HG03354 (cell line): ENCODE measurements at regions not wholly inside any gene's neighbourhood (a gene's known extent, or its start where the extent isn't known, plus 50 kb on each side); places are given as distances from the start of the nearest gene placed in this dataset.

Source experiments
- ATAC-seq: cut with Tn5 transposase; IDR thresholded peaks from one replicate; pipeline ENCODE4 v1.9.1; 2021; ENCODE audit warnings: mild to moderate bottlenecking; ENCODE audit not compliant: unreplicated experiment, poor library complexity, severe bottlenecking

DNA sequence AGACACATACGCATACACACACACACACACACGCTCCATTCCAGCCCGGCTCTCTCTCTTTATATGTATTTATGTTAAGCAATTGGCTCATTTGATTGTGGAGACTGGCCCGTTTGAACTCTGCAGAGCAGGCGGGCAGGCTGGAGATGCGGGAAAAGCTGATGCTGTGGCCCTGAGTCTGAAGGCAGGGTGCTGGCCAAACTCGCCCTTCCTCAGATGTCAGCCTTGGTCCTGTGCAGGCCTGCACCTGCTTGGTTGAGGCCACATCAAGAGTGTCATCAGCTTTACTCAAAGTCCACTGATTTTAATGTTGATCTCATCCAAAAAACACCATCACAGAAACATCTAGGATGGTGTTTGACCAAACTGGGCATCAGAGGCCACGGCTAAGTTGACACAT lies 569.3 kb downstream of the TBC1D22A start:
- ATAC-seq, result no peak

DNA sequence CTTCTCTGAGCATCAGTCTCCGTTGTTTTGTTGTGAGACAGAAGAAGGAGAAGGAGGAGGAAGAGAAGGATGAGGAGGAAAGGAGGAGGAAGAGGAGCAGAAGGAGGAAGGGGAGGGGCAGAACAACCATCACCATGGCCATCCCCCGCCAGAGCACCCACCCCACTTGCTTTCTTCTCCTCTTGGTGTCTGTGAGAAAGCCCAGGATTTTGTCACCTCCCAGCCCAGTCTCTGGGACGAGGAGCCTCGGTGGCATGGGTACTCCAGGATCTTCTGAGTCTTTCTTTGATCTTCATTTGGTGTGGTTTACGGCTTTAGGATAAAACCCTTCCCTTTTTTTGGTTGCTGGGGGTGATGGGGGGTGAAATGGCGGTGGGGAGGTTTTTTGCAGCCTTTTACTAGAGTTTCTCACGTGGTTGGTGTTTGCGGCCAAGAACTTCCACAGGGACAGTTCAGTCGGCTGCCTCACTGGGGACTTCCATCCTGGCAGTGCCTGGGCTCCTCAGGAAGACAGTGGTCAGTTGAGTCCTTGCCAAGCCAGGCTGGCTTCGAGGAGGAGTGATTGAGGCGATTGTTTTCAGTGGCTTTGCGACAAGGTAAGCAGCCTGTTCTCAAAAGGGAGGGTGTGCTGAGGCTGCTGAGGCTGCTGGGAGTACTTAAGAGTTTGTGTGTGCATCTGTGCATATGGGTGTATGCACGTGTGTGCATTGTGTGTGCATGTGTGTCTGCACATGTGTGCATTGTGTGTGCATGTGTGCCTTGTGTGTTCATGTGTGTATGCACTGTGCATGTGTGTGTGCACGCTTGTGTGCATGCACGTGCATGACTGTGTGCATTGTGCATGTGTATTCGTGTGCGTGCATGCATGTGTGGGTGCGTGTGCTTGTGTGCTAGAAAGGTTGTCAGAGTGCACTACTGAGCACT lies 567.5 kb downstream of the TBC1D22A start:
- no peak for ATAC-seq

DNA sequence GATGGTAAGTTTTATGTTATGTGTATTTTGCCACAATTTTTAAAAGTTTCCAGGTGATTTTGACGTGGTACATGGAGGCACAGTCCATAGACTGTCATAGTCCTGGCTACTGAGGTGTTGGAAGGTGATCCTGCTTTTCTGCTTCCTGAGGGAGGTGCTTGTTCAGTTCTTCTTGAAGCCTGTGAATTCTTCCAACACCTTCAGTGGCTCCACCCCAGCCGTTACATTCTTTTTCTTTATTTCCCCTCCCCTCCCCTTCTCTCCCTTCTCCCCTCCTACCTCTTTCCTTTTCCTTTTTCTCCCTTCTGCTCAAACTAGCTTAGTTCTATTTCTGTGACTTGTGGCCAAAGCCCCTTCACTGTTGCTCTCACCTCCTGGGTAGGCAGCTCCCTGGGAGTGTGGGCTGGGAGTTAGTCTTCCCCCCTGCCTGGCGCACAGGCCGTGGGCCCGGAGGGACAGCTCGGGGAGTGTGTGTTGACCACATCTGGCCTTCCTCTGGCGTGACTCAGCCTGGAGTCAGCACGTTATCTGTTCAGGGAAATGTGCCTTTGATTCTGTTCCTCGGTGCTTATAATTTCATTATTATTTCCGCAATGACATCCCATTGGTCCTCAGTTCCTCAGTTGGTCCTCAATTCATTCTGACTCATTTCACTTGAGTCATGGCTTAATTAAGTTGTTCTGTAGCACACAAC lies 566.2 kb downstream of the TBC1D22A start:
- ATAC-seq, result no peak

DNA sequence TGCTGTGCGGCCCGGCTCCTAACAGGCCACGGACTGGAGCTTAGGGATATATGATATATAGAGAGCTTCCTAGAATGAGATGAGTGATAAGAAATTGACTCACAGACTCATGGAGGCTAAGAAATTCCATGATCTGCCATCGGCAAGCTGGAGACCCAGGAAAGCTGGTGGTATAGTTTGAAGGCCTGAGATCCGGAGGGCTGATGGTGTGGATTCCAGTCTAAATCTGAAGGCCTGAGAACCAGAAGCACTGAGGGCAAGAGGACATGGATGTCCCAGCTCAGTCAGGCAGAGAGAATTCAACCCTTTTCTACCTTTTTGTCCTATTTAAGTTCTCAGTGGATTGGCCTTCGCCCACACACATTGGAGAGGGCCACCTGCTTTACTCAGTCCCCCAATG lies 564.8 kb downstream of the TBC1D22A start:
- no peak for ATAC-seq

DNA sequence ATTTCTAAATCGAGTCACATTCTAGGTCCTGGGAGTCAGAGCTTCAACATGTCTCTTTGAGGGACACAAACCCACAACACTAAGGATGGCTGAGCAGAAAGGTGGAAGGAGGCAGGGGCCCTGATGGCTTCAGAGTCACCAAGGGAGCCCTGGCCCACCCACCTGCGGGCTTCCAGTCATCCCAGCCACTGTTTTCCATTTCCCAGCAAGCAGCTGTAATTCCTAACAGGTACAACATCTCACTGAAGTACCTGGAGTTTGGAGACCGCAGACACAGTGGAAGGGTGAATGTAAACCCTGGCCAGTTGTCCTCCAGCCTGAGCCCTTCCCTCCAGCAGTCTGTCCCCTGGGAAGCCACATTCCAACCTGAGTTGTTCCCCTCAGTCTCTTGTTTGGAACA lies 562.8 kb downstream of the TBC1D22A start:
- no peak for ATAC-seq

DNA sequence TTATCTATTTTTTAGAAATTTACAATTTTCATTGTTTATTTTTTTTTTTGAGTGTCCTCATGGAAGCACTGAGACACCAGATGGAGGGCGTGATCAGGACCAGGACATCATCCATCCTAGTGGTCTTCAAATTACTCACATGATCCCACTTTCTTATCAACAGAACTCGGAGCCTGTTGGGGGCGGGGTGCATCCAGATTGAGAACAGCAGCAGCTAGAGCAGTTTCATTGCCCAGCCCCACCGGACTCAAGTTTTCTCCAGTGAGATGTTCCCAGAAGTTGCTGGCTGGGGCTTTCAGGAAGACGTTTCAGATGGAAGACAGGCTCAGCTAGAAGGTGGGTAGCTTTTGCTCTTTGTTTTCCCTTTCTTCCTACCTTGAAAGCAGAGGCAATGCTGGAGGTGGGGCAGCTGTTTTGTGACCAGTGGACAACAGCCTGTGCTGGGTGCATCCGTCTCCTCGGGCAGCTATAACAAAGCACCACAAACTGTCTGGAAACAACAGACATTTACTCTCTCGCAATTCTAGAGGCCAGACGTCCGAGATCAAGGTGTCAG lies 562.1 kb downstream of the TBC1D22A start:
- ATAC-seq, result no peak

DNA sequence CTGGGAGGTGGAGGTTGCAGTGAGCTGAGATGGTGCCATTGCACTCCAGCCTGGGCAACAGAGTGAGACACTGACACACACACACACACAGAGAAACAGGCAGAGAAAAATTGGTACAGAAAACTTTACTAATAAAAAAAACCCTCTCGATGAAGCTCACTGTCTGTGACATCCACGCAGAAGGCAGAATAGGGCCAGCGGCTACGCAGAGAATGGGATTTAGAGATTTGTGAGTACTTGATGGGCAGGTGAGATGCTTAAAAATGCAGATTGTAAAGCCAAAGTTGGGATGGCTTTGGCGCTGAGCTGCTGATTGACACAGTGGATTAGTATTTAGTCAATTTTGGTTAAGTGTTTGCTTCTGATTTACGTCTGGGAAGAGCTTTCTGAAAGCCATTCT lies 561.1 kb downstream of the TBC1D22A start:
- ATAC-seq, result no peak

DNA sequence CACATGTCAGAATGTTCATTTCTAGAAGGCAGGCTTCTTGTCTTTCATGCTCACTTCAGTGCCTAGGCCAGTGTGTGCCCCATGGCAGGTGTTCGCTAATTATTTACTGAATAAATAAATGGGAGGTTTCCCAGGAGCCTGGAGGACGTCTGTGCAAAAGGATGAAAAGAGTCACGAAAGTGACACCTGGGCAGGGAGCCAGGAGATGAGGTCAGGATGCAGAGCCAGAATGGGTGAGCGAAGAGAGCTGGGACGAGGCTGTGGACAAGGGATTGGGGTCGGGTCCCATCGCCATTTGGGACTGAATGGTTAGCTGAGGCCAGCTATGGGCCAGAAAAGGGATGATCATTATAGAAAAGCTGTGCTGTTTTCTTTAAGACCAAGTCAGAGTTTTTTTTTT lies 560.4 kb downstream of the TBC1D22A start:
- no peak for ATAC-seq

DNA sequence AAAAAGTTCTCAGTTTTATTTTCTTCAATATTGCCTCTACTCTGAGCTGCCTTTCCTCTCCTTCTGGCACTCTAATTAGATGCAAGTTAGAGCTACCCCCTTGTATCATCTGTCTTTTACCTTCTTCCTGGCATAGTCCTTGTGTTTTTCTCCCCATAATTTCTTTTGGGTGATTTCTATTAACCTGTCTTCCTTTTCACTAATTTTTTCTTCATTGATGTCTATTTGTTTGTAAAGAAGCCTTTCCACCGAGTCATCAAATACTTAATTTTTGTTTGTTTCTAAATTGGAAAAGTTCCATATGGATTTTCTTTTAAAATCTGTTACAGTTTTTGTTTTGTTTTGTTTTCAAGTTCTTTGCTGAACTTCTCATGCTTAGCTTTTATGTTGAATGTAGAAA lies 558.1 kb downstream of the TBC1D22A start:
- no peak for ATAC-seq

DNA sequence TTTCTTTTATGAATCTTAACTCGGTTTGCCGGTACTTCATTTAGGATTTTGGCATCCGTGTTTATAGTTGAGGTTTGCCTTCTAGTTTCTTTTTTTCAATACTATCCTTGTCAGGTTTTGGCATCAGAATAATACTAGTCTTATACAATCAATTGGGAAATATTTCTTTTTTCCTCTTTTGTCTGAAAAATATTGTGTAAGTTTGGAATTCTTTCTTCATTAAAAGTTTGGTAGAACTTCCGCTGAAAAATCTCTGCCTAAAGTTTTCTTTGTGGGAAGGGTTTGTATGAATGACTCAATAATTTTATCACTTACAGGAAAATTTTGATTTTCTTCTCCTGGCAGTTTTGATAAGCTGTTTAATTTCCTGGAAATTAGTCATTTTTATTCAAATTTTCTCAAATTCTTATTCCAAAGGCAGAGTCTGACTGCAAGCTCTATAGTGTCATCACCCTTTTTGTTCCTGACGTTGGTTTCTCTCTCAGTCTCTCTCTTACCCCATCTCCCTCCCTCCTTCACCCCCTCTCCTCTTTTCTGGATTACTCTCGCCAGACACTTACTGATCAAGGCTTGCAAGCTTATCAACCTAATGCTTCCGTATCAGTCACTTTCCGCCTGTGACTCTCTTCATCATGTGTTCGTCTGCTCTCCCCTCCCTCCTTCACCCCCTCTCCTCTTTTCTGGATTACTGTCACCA lies 555.7 kb downstream of the TBC1D22A start:
- ATAC-seq, result no peak

DNA sequence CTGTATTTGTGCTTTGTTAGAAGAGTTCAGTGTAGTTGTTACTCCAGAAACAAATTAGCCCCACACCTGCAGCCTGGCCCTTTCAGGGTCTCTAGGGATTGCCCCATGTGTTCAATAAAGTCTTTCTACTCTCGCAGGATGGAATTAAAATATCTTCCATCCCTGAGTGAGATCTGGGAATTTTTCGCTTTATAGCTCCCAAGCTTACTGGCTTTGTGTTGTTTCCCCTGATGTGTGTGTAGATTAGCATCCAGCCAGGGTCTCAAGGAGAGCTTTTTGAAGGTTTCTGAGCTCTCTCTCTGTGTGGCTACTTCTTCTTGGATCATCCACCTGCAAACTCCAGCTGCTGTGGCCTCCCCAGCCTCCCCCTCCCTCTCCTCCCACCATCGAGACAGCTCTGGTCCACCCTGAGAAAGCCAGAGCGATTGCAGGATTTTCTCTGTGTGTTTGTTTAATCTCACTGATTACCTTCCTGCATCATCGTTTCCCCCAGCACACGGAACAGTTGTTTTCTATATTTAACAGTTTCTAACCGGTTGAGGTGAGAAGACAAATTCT lies 553.5 kb downstream of the TBC1D22A start:
- ATAC-seq, result no peak

DNA sequence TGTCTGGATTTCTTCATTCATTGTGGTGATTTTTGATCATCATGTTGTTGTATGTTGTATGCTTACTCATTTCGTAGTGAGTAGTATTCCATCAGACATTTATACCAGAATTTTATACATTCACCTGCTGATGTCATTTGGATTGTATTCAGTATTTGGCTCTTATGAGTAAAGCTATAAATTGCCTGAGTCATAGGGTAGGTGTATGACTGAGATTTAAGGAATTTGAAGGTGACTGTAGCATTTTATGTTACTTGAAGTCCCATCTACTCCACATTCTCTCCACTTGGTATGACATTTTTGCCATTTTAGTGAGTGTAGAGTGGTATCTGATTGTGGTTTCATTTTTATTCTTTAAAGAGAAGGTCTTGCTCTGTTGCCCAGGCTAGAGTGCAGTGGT lies 548.2 kb downstream of the TBC1D22A start:
- no peak for ATAC-seq

DNA sequence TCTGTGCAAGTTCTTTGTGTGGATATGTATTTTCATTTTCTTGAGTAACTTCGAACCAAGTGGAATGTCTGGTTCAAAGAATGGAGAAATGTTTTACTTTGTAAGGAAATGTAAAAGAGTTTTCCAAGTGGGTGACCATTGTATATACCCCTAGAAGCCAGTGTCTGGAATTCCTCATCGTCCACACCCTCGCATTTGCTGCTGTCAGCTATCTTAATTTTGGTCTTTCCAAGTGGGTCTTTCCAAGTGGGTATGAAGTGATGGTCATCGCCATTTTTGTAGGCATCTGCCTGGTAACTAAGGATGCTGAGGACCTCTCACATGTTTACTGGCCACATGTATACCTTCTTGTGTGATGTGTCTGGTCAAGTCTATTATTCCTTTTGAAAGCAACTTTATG lies 547.5 kb downstream of the TBC1D22A start:
- ATAC-seq, result no peak

DNA sequence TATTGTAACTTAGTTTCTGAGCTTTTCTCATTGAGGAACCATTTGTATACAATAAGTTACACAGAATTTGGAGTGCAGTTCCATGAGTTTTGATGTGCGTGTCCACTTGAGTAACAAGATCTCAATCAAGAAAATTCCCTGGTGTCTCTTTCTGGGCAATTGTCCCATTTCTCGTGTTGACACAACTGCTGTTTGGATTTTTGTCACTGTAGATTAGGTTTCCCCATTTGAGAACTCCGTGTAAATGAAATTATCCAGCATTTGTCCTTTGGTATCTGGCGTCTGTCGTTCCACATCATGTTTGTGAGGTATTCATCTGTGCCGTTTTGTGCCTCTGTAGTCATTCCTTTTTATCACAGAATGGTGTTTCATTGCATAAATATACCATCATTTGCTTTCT lies 547.0 kb downstream of the TBC1D22A start:
- no peak for ATAC-seq

DNA sequence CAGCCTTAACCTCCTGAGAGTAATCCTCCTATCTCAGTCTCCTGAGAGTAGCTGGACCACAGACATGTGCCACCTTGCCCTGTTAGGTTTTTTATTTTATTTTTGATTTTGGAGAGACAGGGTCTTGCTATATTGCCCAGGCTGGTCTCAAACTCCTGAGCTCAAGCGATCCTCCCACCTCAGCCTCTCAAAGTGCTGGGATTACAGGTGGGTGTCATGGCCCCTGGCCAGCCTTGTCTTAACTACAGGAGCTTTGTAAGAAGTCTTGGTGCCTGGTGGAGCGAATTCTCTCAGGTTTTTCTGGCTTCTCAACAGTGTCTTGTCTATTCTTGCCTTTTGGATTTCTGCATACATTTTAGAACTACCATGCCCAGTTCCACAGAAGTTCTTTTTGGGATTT lies 546.4 kb downstream of the TBC1D22A start:
- ATAC-seq, result no peak

DNA sequence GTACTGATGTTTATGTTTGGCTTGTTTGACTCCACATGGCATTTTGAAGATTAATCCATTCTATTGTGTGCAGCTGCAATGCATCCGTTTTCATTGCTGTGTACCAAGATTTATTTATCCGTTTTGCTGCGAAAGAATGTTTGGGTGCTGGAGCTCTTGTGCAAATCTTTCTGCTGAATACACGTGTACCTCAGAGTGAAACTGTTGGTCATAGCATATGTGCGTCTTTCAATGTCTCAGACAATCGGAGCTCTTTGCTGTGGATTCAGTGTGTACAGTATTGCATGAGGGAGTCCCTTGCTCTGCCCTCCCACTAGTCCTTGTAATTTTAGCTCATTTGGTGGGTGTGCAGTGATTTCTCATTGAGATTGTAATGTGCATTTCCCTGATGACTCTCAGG lies 545.4 kb downstream of the TBC1D22A start:
- no peak for ATAC-seq

DNA sequence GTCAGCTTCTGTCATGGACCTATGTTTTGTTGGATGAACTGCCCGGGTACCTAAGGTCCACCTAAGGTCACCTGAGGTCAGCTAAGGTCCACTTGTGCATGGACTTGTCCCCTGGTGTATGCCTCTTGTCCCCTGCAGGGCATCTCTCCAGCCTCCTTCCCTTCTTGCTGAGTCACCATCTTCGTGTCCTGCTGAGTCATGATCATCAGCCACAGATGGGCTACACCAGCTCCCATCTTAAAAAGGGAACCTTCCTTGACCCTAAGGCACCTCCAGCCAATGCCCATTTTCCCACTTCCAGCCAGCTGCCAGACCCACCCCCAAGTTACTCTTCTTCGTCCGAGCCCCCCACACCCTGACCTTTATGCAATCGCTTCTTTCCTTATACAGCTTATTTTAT lies 544.9 kb downstream of the TBC1D22A start:
- ATAC-seq, result no peak

DNA sequence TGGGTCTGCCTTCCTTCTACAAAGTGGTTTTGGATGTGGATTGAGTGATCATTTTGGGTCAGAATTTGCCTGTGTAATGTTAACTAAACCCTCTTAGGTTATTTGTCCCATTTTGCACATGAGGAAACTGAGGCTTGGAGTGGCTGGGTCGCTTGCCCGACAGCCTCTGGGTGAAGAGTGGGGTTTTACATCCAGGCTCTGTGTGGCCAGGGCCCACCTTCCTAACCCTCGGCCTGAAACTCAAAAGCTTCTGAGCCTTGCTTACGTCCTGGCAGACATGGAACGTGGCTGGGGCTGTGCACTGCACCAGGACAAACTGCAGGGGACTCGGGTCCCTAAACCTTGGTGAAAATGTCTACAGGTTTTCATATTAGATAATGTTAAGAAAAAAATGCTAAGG lies 542.4 kb downstream of the TBC1D22A start:
- ATAC-seq, result no peak

DNA sequence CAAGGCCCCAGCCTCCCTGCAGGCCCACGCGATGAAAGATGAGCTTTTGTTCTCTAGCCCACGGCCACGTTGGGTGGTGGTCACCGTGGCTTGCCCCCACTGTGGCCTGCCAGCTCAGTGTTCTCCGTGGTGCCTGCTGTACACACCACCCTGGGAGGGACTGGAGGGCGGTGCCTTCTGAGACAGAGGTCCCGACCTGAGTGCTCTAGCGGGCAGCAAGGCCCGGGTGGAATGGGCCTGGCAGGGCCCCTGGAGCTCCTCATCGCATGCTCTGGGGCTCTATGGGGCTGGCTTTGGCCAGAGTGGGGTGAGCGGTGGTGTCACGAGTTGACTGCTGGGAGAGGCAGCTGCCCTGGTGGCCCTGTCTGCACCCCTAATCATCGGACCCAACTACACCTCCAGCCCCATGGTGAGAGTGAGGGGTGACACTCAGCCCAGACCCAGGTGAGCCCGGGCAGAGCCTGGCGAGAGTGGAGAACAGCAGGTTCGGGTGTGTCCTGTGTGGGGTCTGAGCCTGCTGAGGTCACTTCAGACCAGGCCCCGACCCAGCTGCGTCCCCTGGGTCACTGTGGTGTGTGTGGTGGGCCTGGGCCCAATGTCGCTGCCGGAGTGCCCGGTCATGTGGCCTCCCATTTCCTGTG lies 541.9 kb downstream of the TBC1D22A start:
- ATAC-seq, result no peak
